Spleen (tissue), 7 donors: ENCODE measurements at regions not wholly inside any gene's neighbourhood (a gene's known extent, or its start where the extent isn't known, plus 50 kb on each side); places are given as distances from the start of the nearest gene placed in this dataset.

Experiments used
- POLR2AphosphoS5 ChIP-seq, 3 donors: sonication (generic); formaldehyde crosslinking; IDR thresholded peaks; one replicate each; pipeline ENCODE4 v1.5.1; 2017; ENCODE audit warnings: antibody characterized with exemption in 3 of 3
- TF ChIP-seq, protein P1 (sequence below), 11 experiments: fragments of 200-600 bp in 7 of 11; fragments of 450-650 bp in 4 of 11; sonication (generic) in 4 of 11; IDR thresholded peaks in 8 of 11; conservative IDR thresholded peaks in 3 of 11; 1 replicate in 7 of 11; 2 replicates in 4 of 11; pipeline versions ENCODE4 v1.4.0 to v1.8.0; 2016 to 2021; ENCODE audit warnings: antibody characterized with exemption in 11 of 11, inconsistent platforms in 4 of 11, mild to moderate bottlenecking in 1 of 11
- donor health status: DM: no; HTN: no; CAD: no; lungs with moderate emphysema.
- donor health status: DM: no; HTN: no; CAD: no.
- donor health status: DM: no; HTN: no; CAD: no.

DNA sequence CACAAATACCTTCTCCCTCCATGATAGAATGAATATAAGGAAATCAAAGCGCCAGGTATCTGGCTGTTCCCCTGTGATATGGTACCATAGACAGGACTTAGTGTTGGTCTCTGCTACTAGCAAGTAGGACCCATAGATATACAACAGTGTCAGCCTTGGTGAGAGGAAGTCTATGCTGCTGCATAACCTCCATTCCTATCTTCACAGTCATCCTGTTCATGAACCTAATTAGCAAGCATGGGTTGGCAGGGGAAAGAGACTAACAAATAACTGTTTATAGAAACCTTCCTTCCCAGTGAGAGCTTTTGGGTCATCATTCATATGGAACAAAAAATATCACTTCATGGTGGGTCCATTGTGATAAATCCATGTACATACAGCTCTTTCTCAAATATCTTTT lies 188.9 kb upstream of the FAM98A start:
- TF ChIP-seq, protein P1, sequence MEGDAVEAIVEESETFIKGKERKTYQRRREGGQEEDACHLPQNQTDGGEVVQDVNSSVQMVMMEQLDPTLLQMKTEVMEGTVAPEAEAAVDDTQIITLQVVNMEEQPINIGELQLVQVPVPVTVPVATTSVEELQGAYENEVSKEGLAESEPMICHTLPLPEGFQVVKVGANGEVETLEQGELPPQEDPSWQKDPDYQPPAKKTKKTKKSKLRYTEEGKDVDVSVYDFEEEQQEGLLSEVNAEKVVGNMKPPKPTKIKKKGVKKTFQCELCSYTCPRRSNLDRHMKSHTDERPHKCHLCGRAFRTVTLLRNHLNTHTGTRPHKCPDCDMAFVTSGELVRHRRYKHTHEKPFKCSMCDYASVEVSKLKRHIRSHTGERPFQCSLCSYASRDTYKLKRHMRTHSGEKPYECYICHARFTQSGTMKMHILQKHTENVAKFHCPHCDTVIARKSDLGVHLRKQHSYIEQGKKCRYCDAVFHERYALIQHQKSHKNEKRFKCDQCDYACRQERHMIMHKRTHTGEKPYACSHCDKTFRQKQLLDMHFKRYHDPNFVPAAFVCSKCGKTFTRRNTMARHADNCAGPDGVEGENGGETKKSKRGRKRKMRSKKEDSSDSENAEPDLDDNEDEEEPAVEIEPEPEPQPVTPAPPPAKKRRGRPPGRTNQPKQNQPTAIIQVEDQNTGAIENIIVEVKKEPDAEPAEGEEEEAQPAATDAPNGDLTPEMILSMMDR (IDR thresholded peaks at IDR 0.05 in 8 of 11, conservative IDR thresholded peaks at IDR 0.05 in 3 of 11), result no peak
- no peak for TF ChIP-seq POLR2AphosphoS5 (IDR thresholded peaks at IDR 0.05)
